ENCODE measurements at regions not wholly inside any gene's neighbourhood (a gene's known extent, or its start where the extent isn't known, plus 50 kb on each side); places are given as distances from the start of the nearest gene placed in this dataset.

DNA sequence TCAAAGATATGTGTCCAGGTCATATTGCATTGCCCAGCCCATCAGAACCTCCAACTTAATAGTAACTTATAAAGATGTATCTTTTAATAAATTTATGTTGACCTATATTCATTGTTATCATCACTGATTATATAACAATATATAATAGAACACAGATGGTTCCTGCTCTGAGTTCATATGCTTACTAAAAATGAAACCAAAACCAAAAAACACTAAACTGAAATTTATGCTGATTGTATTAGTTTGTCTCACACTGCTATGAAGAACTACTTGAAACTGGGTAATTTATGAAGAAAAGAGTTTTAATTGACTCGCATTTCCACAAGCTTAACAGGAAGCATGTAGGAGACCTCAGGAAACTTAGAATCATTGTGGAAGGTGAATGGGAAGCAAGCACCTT, 462.5 kb upstream of the TYRP1 start:
- H3K4me1 ChIP-seq (ENCODE audit: insufficient read depth, low read length), result no peaks in the 10 kb centered on the region
- H2AFZ ChIP-seq (ENCODE audit: low read length), result no peak overlapping the region
- ChIA-PET CTCF (no interaction called here), POLR2A (ENCODE audit: unreplicated experiment) (no interaction called here)
- no peaks in the 10 kb centered on the region for H3K27me3 ChIP-seq (ENCODE audit: low read length)
- no peaks in the 10 kb centered on the region for H4K20me1 ChIP-seq (ENCODE audit: low read length)
- no peaks in the 10 kb centered on the region for H3K9me3 ChIP-seq (ENCODE audit: low read length)
- no peak overlapping the region for H3K4me2 ChIP-seq (ENCODE audit: low read length)
- no peak overlapping the region for H3K4me3 ChIP-seq (ENCODE audit: low read length)
- no peaks in the 10 kb centered on the region for H3K79me2 ChIP-seq (ENCODE audit: low read length)
- no TSS peak for BruUV-seq (replicated peaks)
- intact Hi-C loops (cut with micrococcal nuclease), result no loop called here
- DNase-seq, result no peak
- ATAC-seq, result no peak
- TF ChIP-seq, protein P1, sequence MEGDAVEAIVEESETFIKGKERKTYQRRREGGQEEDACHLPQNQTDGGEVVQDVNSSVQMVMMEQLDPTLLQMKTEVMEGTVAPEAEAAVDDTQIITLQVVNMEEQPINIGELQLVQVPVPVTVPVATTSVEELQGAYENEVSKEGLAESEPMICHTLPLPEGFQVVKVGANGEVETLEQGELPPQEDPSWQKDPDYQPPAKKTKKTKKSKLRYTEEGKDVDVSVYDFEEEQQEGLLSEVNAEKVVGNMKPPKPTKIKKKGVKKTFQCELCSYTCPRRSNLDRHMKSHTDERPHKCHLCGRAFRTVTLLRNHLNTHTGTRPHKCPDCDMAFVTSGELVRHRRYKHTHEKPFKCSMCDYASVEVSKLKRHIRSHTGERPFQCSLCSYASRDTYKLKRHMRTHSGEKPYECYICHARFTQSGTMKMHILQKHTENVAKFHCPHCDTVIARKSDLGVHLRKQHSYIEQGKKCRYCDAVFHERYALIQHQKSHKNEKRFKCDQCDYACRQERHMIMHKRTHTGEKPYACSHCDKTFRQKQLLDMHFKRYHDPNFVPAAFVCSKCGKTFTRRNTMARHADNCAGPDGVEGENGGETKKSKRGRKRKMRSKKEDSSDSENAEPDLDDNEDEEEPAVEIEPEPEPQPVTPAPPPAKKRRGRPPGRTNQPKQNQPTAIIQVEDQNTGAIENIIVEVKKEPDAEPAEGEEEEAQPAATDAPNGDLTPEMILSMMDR (conservative IDR thresholded peaks at IDR 0.05; ENCODE audit: low read depth, low read length), result no peak
- TF ChIP-seq EZH2phosphoT487 (IDR thresholded peaks at IDR 0.05; ENCODE audit: borderline replicate concordance, low read length) (no peak), EZH2 (IDR thresholded peaks at IDR 0.05; ENCODE audit: low read length, unreplicated experiment) (no peak)
- no peak overlapping the region for H3K9ac ChIP-seq (ENCODE audit: low read length)
- no peaks in the 10 kb centered on the region for H3K36me3 ChIP-seq (ENCODE audit: low read depth, low read length)
- no peaks in the 10 kb centered on the region for H3F3A ChIP-seq (ENCODE audit: low read length, unreplicated experiment)
- no peak overlapping the region for H3K27ac ChIP-seq (ENCODE audit: low read length)
- H3K9me2 ChIP-seq (replicated peaks; ENCODE audit: low read length), result no peaks in the 10 kb centered on the region

DNA sequence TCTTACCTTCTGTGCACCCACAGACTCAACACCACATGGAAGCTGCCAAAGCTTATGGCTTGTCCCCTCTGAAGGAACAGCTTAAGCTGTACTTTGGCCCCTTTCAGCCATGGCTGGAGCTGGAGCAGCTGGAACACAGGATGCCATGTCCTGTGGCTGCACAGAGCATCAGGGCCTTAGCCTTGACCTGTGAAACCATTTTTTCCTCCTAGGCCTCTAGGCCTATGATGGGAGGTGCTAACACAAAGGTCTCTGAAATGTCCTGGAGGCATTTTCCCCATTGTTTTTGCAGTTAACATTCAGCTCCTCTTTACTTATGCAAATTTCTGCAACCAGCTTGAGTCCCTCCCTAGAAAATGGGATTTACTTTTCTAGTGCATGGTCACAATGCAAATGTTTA, 461.4 kb upstream of the TYRP1 start:
- Histone ChIP-seq H2AFZ (ENCODE audit: low read length) (no peak overlapping the region), H3K27ac (ENCODE audit: low read length) (no peak overlapping the region), H3K9ac (ENCODE audit: low read length) (no peak overlapping the region), H3K9me2 (replicated peaks; ENCODE audit: low read length) (no peaks in the 10 kb centered on the region), H3K36me3 (ENCODE audit: low read depth, low read length) (no peaks in the 10 kb centered on the region), H3K27me3 (ENCODE audit: low read length) (no peaks in the 10 kb centered on the region), H3K4me2 (ENCODE audit: low read length) (no peak overlapping the region), H3K79me2 (ENCODE audit: low read length) (no peaks in the 10 kb centered on the region), H3K4me1 (ENCODE audit: insufficient read depth, low read length) (no peaks in the 10 kb centered on the region), H3K4me3 (ENCODE audit: low read length) (no peak overlapping the region), H4K20me1 (ENCODE audit: low read length) (no peaks in the 10 kb centered on the region), H3K9me3 (ENCODE audit: low read length) (no peaks in the 10 kb centered on the region), H3F3A (ENCODE audit: low read length, unreplicated experiment) (no peaks in the 10 kb centered on the region)
- DNase-seq (no peak), ATAC-seq (no peak)
- BruUV-seq (replicated peaks), result no TSS peak
- intact Hi-C loops (cut with micrococcal nuclease), result no loop called here
- POLR2A ChIA-PET (ENCODE audit: unreplicated experiment), result no interaction called here
- CTCF ChIA-PET, result no interaction called here
- TF ChIP-seq, protein P1 (conservative IDR thresholded peaks at IDR 0.05; ENCODE audit: low read depth, low read length), result no peak
- no peak for TF ChIP-seq EZH2 (IDR thresholded peaks at IDR 0.05; ENCODE audit: low read length, unreplicated experiment)
- TF ChIP-seq EZH2phosphoT487 (IDR thresholded peaks at IDR 0.05; ENCODE audit: borderline replicate concordance, low read length), result no peak

DNA sequence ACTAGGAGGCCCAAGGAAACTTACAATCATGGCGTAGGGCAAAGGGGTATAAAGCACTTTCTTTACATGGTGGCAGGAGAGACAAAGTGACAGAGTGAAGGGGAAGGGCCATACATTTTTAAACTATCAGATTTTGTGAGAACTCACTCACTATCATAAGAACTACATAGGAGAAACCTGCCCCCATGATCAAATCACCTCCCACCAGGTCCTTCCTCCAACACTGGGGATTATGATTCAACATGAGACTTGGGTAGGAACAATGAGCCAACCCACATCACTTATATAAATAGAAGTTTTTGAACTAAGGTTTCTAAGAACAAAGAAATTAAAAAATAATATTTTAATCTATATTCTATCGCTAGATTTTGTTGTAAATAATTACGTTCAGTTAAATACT, 460.3 kb upstream of the TYRP1 start:
- Histone ChIP-seq H3F3A (ENCODE audit: low read length, unreplicated experiment) (no peaks in the 10 kb centered on the region), H3K9ac (ENCODE audit: low read length) (no peak overlapping the region), H2AFZ (ENCODE audit: low read length) (no peak overlapping the region), H3K27ac (ENCODE audit: low read length) (no peak overlapping the region), H3K9me2 (replicated peaks; ENCODE audit: low read length) (no peaks in the 10 kb centered on the region), H3K4me3 (ENCODE audit: low read length) (no peak overlapping the region), H3K4me1 (ENCODE audit: insufficient read depth, low read length) (no peaks in the 10 kb centered on the region), H3K36me3 (ENCODE audit: low read depth, low read length) (no peaks in the 10 kb centered on the region), H3K79me2 (ENCODE audit: low read length) (no peaks in the 10 kb centered on the region), H3K4me2 (ENCODE audit: low read length) (no peak overlapping the region), H3K9me3 (ENCODE audit: low read length) (no peaks in the 10 kb centered on the region), H4K20me1 (ENCODE audit: low read length) (no peaks in the 10 kb centered on the region), H3K27me3 (ENCODE audit: low read length) (no peaks in the 10 kb centered on the region)
- BruUV-seq (replicated peaks), result no TSS peak
- intact Hi-C loops (cut with micrococcal nuclease), result no loop called here
- ChIA-PET CTCF (no interaction called here), POLR2A (ENCODE audit: unreplicated experiment) (no interaction called here)
- TF ChIP-seq, protein P1 (conservative IDR thresholded peaks at IDR 0.05; ENCODE audit: low read depth, low read length), result no peak
- TF ChIP-seq EZH2phosphoT487 (IDR thresholded peaks at IDR 0.05; ENCODE audit: borderline replicate concordance, low read length) (no peak), EZH2 (IDR thresholded peaks at IDR 0.05; ENCODE audit: low read length, unreplicated experiment) (no peak)
- ATAC-seq (no peak), DNase-seq (no peak)
